Neural cell (in vitro differentiated cells): ENCODE measurements at regions not wholly inside any gene's neighbourhood (a gene's known extent, or its start where the extent isn't known, plus 50 kb on each side); places are given as distances from the start of the nearest gene placed in this dataset.

ENCODE experiments used
- H2AFZ ChIP-seq: fragments of 200-600, 300-800 bp; sonication (generic), shearing (Covaris generic); 2 replicates; pipeline ENCODE4 v1.6.0; 2014; ENCODE audit warnings: low read depth, mild to moderate bottlenecking, antibody characterized with exemption, low read length, moderate library complexity
- H3F3A ChIP-seq: fragments of 200-600 bp; shearing (Covaris generic); 2 replicates; pipeline ENCODE4 v1.6.1; 2016; ENCODE audit warnings: mild to moderate bottlenecking, moderate library complexity, mixed read lengths, antibody characterized with exemption, low read length; ENCODE audit not compliant: insufficient read depth, poor library complexity, severe bottlenecking
- H3K27ac ChIP-seq: fragments of 200-600, 300-800 bp; sonication (generic), shearing (Covaris generic); 2 replicates; pipeline ENCODE4 v1.5.1; 2014; ENCODE audit warnings: mild to moderate bottlenecking, low read length, moderate library complexity
- H3K27me3 ChIP-seq: fragments of 300-800, 200-600 bp; sonication (generic), shearing (Covaris generic); 2 replicates; pipeline ENCODE4 v1.6.0; 2014; ENCODE audit warnings: mild to moderate bottlenecking, low read depth, low read length, moderate library complexity; ENCODE audit not compliant: insufficient read depth
- H3K36me3 ChIP-seq: fragments of 300-800, 200-600 bp; sonication (generic), shearing (Covaris generic); 2 replicates; pipeline ENCODE4 v1.5.1; 2014; ENCODE audit warnings: mild to moderate bottlenecking, antibody characterized with exemption, low read length, moderate library complexity; ENCODE audit not compliant: insufficient read depth
- H3K4me2 ChIP-seq: fragments of 300-800, 200-600 bp; sonication (generic), shearing (Covaris generic); 2 replicates; pipeline ENCODE4 v1.6.0; 2014; ENCODE audit warnings: mild to moderate bottlenecking, low read length
- H3K4me3 ChIP-seq: fragments of 300-800, 200-600 bp; sonication (generic), shearing (Covaris generic); 2 replicates; pipeline ENCODE4 v1.5.1; 2014; ENCODE audit warnings: mild to moderate bottlenecking, low read length, moderate library complexity
- H3K79me2 ChIP-seq: fragments of 200-600 bp; shearing (Covaris generic); replicated peaks from 2 replicates; pipeline ENCODE4 v1.6.0; 2014; ENCODE audit warnings: mild to moderate bottlenecking, low read length, moderate library complexity; ENCODE audit not compliant: insufficient read depth
- H3K9ac ChIP-seq: fragments of 300-800, 200-600 bp; sonication (generic), shearing (Covaris generic); 2 replicates; pipeline ENCODE4 v1.6.1; 2016; ENCODE audit warnings: mild to moderate bottlenecking, low read length, mixed read lengths
- H3K9me2 ChIP-seq: fragments of 200-600 bp; shearing (Covaris generic); 2 replicates; pipeline ENCODE4 v1.6.1; 2016; ENCODE audit warnings: mild to moderate bottlenecking, low read length, mixed read lengths; ENCODE audit not compliant: insufficient read depth
- H3K9me3 ChIP-seq: fragments of 200-600, 300-800 bp; sonication (generic), shearing (Covaris generic); 2 replicates; pipeline ENCODE4 v1.6.1; 2016; ENCODE audit warnings: mild to moderate bottlenecking, mixed run types, low read length, moderate library complexity, mixed read lengths
- H4K20me1 ChIP-seq: fragments of 200-600 bp; shearing (Covaris generic); 2 replicates; pipeline ENCODE4 v1.6.1; 2016; ENCODE audit warnings: mild to moderate bottlenecking, mixed run types; ENCODE audit not compliant: insufficient read depth
- EP300 ChIP-seq: fragments of 450-650 bp; conservative IDR thresholded peaks from 2 replicates; pipeline ENCODE4 v1.6.1; 2014; ENCODE audit warnings: antibody characterized with exemption, mild to moderate bottlenecking, moderate library complexity; ENCODE audit not compliant: poor library complexity, severe bottlenecking
- EZH2 ChIP-seq: fragments of 200-600, 300-800 bp; shearing (Covaris generic), sonication (generic); IDR thresholded peaks from 2 replicates; pipeline ENCODE4 v1.6.1; 2014; ENCODE audit warnings: antibody characterized with exemption, low read length, borderline replicate concordance, mild to moderate bottlenecking; ENCODE audit not compliant: insufficient read depth, poor library complexity, severe bottlenecking
- MXI1 ChIP-seq: fragments of 450-650 bp; conservative IDR thresholded peaks from 2 replicates; pipeline ENCODE4 v1.6.1; 2014; ENCODE audit warnings: antibody characterized with exemption, mild to moderate bottlenecking; ENCODE audit not compliant: poor library complexity, severe bottlenecking
- POLR2AphosphoS5 ChIP-seq: IDR thresholded peaks from 2 replicates; pipeline ENCODE4 v1.6.1; 2012
- RAD21 ChIP-seq: fragments of 450-650 bp; conservative IDR thresholded peaks from 2 replicates; pipeline ENCODE4 v1.6.1; 2014; ENCODE audit warnings: antibody characterized with exemption, mild to moderate bottlenecking, moderate library complexity
- REST ChIP-seq: IDR thresholded peaks from 2 replicates; pipeline ENCODE4 v1.6.1; 2012; ENCODE audit warnings: borderline replicate concordance
- SMC3 ChIP-seq: fragments of 450-650 bp; conservative IDR thresholded peaks from 2 replicates; pipeline ENCODE4 v1.6.1; 2014; ENCODE audit warnings: antibody characterized with exemption, mild to moderate bottlenecking, moderate library complexity; ENCODE audit not compliant: poor library complexity
- TAF1 ChIP-seq: IDR thresholded peaks from 2 replicates; pipeline ENCODE4 v1.6.1; 2012; ENCODE audit warnings: low read depth
- TF ChIP-seq, protein P1 (sequence below): fragments of 450-650 bp; IDR thresholded peaks from 2 replicates; pipeline ENCODE4 v1.5.1; 2014; ENCODE audit warnings: antibody characterized with exemption, mild to moderate bottlenecking, moderate library complexity; ENCODE audit not compliant: poor library complexity, severe bottlenecking

DNA sequence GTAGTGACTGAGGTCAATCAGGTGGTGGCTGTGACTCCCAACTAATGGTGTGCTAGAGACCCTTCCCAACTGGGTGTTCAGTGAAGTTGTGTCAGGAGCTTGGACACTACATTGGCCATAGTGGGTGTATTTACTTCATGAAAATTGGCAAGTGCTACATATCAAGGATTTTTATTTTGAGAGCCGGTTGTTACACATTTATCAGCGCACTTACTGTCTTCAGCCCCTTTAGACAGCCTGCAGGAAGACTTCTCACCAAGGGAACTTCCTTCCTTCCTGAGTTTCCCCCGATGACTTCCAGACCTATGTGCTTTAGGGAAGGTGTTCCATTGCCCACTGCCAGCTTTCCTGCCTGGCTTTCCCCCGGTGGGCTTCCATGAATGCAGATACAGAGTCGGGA is 261.2 kb downstream of the CBLN1 start:
- H3K9me2 ChIP-seq: no peaks in the 10 kb centered on the region
- no peak overlapping the region for H2AFZ ChIP-seq
- H3K4me3 ChIP-seq: no peak overlapping the region
- no peak overlapping the region for H3K9ac ChIP-seq
- H4K20me1 ChIP-seq: no peaks in the 10 kb centered on the region
- H3K79me2 ChIP-seq: no peaks in the 10 kb centered on the region
- TF ChIP-seq REST: no peak
- TF ChIP-seq POLR2AphosphoS5: no peak
- TF ChIP-seq, protein P1, sequence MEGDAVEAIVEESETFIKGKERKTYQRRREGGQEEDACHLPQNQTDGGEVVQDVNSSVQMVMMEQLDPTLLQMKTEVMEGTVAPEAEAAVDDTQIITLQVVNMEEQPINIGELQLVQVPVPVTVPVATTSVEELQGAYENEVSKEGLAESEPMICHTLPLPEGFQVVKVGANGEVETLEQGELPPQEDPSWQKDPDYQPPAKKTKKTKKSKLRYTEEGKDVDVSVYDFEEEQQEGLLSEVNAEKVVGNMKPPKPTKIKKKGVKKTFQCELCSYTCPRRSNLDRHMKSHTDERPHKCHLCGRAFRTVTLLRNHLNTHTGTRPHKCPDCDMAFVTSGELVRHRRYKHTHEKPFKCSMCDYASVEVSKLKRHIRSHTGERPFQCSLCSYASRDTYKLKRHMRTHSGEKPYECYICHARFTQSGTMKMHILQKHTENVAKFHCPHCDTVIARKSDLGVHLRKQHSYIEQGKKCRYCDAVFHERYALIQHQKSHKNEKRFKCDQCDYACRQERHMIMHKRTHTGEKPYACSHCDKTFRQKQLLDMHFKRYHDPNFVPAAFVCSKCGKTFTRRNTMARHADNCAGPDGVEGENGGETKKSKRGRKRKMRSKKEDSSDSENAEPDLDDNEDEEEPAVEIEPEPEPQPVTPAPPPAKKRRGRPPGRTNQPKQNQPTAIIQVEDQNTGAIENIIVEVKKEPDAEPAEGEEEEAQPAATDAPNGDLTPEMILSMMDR: no peak
- TF ChIP-seq EZH2: no peak
- TF ChIP-seq RAD21: no peak
- no peak for TF ChIP-seq TAF1
- no peak for TF ChIP-seq SMC3
- no peak for TF ChIP-seq EP300
- no peak for TF ChIP-seq MXI1
- H3K36me3 ChIP-seq: no peaks in the 10 kb centered on the region
- H3K27ac ChIP-seq: no peak overlapping the region
- H3K27me3 ChIP-seq: no peaks in the 10 kb centered on the region
- no peaks in the 10 kb centered on the region for H3F3A ChIP-seq
- no peak overlapping the region for H3K4me2 ChIP-seq
- no peaks in the 10 kb centered on the region for H3K9me3 ChIP-seq

DNA sequence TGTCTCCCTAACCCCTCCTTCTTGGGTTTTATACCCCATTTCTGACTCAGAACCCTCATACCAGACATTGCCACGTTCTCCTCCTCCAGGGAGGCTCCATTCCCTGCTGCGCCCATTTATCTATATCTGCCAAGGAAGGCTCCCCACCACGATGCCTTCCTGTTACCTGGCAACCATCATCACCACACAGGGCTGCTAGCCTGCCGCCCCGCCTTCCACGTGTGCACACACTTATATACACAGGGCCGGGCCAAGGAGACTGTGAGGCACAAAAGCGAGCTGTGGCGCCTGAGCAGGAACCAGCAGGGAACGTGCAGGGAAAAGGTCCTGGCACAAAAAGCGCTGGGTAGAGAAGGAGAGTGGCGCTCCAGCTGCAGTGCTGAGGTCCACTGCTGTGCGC is 261.8 kb downstream of the CBLN1 start:
- TF ChIP-seq MXI1: no peak
- TF ChIP-seq EZH2: no peak
- no peak for TF ChIP-seq TAF1
- no peaks in the 10 kb centered on the region for H3K9me3 ChIP-seq
- H3K79me2 ChIP-seq: no peaks in the 10 kb centered on the region
- no peak overlapping the region for H3K4me2 ChIP-seq
- no peak overlapping the region for H2AFZ ChIP-seq
- H3F3A ChIP-seq: no peaks in the 10 kb centered on the region
- H3K9me2 ChIP-seq: no peaks in the 10 kb centered on the region
- no peak overlapping the region for H3K27ac ChIP-seq
- no peaks in the 10 kb centered on the region for H3K27me3 ChIP-seq
- H4K20me1 ChIP-seq: no peaks in the 10 kb centered on the region
- H3K36me3 ChIP-seq: no peaks in the 10 kb centered on the region
- H3K9ac ChIP-seq: no peak overlapping the region
- H3K4me3 ChIP-seq: no peak overlapping the region
